ENCODE measurements at regions not wholly inside any gene's neighbourhood (a gene's known extent, or its start where the extent isn't known, plus 50 kb on each side); places are given as distances from the start of the nearest gene placed in this dataset.

GRCh38 chr2:176508374-176508773, 239.1 kb downstream of the MTX2 start:
- no peak for DNase-seq

DNA sequence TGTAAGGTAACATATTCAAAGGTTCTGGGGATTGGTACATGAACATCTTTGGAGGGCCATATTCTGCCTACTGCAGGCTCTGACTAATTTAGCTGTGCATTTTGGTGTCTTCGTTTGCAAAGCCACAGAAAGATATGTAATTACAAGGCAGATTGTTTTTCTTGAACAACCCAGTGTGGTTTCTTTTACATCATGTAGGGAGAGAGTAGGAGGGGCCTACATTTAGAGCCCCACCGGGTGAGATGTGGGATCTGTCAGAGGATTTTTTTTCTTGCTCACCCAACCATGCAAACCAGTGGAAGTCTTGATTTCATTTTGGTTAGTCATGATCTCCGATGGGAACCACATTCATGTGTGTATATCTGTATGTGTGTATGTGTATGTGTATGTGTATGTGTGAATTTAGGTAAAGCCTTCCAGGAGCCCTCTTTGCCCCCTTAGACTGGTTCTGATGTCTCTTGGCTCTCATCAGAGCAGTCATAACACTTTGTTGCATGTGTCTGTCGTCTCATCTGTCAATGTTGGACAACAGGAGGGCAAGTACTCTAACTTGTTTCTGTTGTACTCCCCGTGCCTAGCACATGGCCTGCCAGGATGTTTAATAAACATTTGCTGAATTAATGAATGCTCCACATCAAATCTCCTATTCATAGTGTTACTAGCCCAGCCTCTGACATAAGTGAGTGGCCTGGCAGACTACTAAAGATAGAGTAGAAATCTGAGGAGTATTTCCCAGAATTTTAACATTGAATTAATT, 239.9 kb downstream of the MTX2 start:
- DNase-seq, result peak; percentile 36

DNA sequence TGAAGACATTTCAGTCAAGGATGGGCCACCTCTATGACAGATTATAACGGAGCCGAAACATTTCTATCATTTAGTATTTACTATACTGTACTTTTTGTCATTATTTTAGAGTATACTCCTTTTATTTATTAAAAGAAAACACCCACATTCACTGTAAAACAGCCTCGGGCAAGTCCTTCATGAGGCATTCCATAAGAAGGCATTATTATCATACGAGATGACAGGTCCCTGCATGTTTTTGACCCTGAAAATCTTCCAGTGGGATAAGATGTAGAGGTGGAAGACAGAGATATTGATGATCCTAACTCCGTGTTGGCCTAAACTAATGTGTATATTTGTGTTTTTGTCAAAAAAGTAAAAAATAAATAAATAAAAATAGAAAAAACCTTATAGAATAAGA, 245.0 kb downstream of the MTX2 start:
- no peak for DNase-seq

- no peak for DNase-seq
These were observed 245.7 kb downstream of the MTX2 start for GRCh38 chr2:176514805-176515500.

DNA sequence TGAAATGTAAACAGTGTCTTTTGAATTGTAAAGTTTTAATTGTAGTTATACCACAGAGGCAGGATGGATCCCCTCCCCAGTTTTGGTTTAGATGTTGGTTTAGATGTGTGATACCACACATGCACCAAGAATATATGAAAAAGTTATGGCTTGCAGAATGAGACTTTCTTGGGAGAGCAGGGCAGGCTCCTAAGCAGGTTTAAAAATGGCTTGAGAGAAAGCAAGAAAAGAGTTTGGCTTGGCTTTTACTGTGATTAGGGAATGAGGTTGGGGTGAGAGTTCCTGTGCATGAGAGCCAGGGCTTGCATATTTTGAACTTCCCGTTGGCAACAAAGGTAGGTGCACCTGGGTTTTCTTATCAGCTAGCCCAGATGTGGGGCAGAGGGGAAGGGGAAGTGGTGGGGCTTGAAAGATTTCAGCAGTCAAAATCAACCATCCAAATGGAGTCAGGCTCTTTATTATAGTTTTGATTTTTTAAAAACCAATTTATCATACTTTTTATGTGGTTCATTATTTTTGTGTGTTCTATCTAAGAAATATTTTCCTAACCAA, 246.9 kb downstream of the MTX2 start:
- DNase-seq, result no peak

GRCh38 chr2:176518823-176519222, 249.6 kb downstream of the MTX2 start:
- no peak for DNase-seq

GRCh38 chr2:176521878-176522670, 252.8 kb downstream of the MTX2 start:
- DNase-seq, result no peak

DNA sequence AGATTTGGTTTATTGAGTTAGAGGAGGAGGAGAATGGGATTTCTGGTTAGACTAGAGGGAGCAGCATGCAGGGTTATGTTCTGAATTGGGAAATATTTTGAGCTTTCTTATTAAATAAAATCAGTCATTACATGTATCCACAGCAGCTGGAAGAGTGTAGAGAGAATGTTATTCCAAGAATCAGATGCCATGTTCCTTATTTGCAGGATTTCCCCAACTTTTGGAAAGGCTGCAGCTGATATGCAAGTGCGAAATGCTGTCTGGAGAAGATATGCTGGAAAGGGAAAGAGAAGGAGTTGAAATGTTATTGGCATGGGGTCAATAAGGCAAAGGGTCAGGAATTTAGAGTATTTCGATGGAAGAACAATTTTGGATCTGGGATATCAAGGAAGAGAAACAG, 255.8 kb downstream of the MTX2 start:
- no peak for DNase-seq

- DNase-seq, result no peak
These were observed 258.0 kb downstream of the MTX2 start for GRCh38 chr2:176526995-176527901.

GRCh38 chr2:176531608-176532007, 262.4 kb downstream of the MTX2 start:
- DNase-seq, result no peak

DNA sequence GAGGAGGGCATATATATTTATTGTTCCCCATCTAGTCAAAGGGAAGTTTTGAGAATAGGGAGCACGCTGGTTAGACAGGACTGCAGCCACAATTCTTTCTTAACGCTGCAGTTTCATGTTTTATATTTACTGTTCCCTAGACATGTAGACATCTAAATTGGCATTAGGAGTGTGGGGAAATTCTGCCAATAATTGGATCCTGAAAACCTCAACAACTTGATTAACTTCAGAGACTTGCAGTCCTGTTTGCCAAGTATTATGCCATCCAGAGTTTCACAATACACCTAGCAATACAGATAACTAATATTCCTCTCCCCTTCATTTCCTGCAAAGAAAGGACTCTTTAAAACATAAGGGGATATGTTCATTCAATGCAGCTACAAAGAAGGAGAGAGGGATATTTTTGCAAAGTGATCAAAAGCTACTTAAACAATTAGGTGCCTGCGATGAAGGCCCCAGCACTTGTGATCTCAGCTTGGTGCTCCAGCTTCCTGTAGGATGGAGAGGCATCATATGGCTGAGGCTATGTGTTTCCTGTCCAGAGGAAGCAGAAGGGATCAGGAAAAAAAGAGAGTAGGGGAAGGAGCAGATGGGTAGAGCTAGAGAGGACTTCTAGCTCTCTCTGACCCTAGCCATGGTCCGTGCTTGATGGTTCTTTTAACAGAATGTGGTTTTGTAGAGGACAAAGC, 264.4 kb downstream of the MTX2 start:
- DNase-seq, result no peak

DNA sequence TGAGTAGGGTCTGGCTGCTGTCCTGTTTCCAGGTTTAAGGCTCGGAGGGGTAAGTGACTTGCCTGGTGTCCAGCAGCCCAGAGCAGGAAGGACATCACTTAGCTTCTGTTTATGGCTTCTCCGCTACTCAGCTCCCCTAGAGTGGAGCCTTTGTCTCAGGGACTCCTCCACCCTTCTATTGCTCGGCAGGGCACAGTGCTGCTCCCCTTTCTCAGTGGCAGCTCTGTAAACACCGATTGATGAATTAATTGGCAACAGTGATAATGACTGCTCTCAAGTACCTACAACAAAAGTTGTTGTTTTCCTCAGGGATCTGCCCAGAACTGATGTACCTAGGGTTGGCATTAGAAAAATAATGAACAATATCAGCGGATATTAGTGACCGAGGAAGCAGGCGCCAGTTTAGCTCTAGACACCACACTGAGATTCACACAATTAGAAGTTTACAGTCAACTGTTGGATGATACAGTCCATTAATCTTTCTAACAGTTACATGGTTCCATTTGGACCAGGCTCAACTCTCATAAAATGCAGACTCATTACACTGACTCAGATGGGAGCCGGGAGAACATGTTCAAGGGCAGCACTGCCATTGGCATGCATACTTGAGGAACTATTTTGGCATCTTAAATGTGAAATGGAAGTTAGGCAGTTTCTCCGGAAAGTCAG, 265.7 kb downstream of the MTX2 start:
- no peak for DNase-seq

GRCh38 chr2:176535467-176536113, 266.3 kb downstream of the MTX2 start:
- DNase-seq, result no peak

GRCh38 chr2:176536439-176537133, 267.3 kb downstream of the MTX2 start:
- peak; percentile 62 for DNase-seq

DNA sequence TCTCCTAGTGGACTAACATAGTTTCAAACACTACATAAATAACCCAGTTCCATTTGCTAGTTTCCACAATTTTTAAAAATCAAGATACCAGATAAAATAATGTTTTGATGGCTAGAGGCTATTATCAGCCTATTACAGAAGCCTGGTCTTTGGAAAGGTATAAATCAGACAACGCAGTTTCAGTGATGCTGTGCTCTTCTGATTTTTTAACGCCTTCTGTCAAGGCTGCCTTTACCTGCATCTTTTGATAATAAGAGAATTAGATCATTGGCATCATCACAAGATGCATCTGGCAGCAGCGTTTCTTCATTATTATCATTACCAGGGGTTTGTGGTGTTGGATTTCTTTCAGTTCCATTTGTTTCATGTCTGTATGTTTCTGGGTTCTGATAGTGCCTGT, 268.7 kb downstream of the MTX2 start:
- DNase-seq, result no peak

GRCh38 chr2:176540995-176541394, 271.8 kb downstream of the MTX2 start:
- no peak for DNase-seq

- no peak for DNase-seq
These were observed 273.2 kb downstream of the MTX2 start for GRCh38 chr2:176542476-176542875.

DNA sequence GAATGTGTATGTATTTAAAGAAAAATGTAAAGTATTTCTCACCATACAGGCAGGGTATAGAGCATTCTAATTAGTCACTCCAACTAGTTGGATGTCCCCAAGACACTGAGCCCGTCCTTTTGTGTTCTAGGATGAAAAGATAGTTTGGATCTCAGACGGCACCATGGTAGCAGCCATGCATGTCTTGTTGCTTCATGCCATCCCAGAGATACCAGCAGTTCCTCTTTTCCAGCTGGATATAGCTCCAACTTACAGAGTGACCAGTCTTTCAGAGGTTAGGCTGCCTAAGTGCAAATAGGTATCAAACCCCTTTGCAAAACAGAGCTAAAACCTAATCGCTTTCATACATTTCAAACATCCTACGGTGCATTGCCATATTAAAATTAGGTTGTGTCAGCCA, 275.3 kb downstream of the MTX2 start:
- DNase-seq, result no peak

GRCh38 chr2:176544991-176545956, 276.0 kb downstream of the MTX2 start:
- DNase-seq, result no peak
